Neural progenitor cell (in vitro differentiated cells): ENCODE measurements at regions not wholly inside any gene's neighbourhood (a gene's known extent, or its start where the extent isn't known, plus 50 kb on each side); places are given as distances from the start of the nearest gene placed in this dataset.

Experiments used
- DNase-seq: peaks from one replicate; pipeline ENCODE4 v3.0.0-alpha.2; 2016; ENCODE audit warnings: low spot score
- H2AFZ ChIP-seq: fragments of 200-600 bp; sonication (generic); replicated peaks from 2 replicates; pipeline ENCODE4 v1.6.1; 2016; ENCODE audit warnings: antibody characterized with exemption
- H3F3A ChIP-seq: fragments of 200-600 bp; sonication (generic); 2 replicates; pipeline ENCODE4 v1.6.1; 2016; ENCODE audit warnings: antibody characterized with exemption, low read depth
- H3K27ac ChIP-seq: fragments of 200-600 bp; sonication (generic); 2 replicates; pipeline ENCODE4 v1.5.1; 2016; ENCODE audit warnings: mild to moderate bottlenecking
- H3K27me3 ChIP-seq: fragments of 200-600 bp; sonication (generic); 2 replicates; pipeline ENCODE4 v1.6.1; 2016; ENCODE audit warnings: mild to moderate bottlenecking, moderate library complexity
- H3K36me3 ChIP-seq: fragments of 200-600 bp; sonication (generic); 2 replicates; pipeline ENCODE4 v1.5.1; 2016
- H3K4me1 ChIP-seq: fragments of 200-600 bp; sonication (generic); 2 replicates; pipeline ENCODE4 v1.6.1; 2016; ENCODE audit warnings: mixed run types
- H3K4me2 ChIP-seq: fragments of 200-600 bp; sonication (generic); 2 replicates; pipeline ENCODE4 v1.6.1; 2016
- H3K4me3 ChIP-seq: fragments of 200-600 bp; sonication (generic); 2 replicates; pipeline ENCODE4 v1.5.1; 2016
- H3K79me2 ChIP-seq: fragments of 200-600 bp; sonication (generic); 2 replicates; pipeline ENCODE4 v1.6.1; 2016; ENCODE audit warnings: low read depth
- H3K9ac ChIP-seq: fragments of 200-600 bp; sonication (generic); 2 replicates; pipeline ENCODE4 v1.6.1; 2016
- H3K9me3 ChIP-seq: fragments of 200-600 bp; sonication (generic); 2 replicates; pipeline ENCODE4 v1.5.1; 2016; ENCODE audit warnings: low read depth
- H4K20me1 ChIP-seq: fragments of 200-600 bp; sonication (generic); 2 replicates; pipeline ENCODE4 v1.6.1; 2016; ENCODE audit warnings: low read depth
- H3K27ac Mint-ChIP-seq: 3 replicates; pipeline ENCODE4 v1.8.0; 2021; ENCODE audit warnings: mixed read lengths
- H3K27me3 Mint-ChIP-seq: 2 replicates; pipeline ENCODE4 v1.8.0; 2022; ENCODE audit warnings: low read depth, mild to moderate bottlenecking, inconsistent platforms, moderate library complexity, mixed read lengths; ENCODE audit not compliant: insufficient read depth
- H3K36me3 Mint-ChIP-seq: 3 replicates; pipeline ENCODE4 v1.8.0; 2021; ENCODE audit warnings: mixed read lengths
- H3K4me1 Mint-ChIP-seq: 3 replicates; pipeline ENCODE4 v1.8.0; 2021; ENCODE audit warnings: mixed read lengths
- H3K4me3 Mint-ChIP-seq: 3 replicates; pipeline ENCODE4 v1.8.0; 2021; ENCODE audit warnings: mild to moderate bottlenecking, moderate library complexity, mixed read lengths
- H3K9me3 Mint-ChIP-seq: 3 replicates; pipeline ENCODE4 v1.8.0; 2020; ENCODE audit warnings: mixed read lengths
- EZH2 ChIP-seq: fragments of 200-600 bp; sonication (generic); IDR thresholded peaks from 2 replicates; pipeline ENCODE4 v1.6.1; 2017; ENCODE audit warnings: antibody characterized with exemption, mild to moderate bottlenecking, moderate library complexity
- EZH2phosphoT487 ChIP-seq: fragments of 200-600 bp; sonication (generic); IDR thresholded peaks from 2 replicates; pipeline ENCODE4 v1.6.1; 2017; ENCODE audit warnings: antibody characterized with exemption
- TF ChIP-seq, protein P1 (sequence below): fragments of 200-600 bp; sonication (generic); IDR thresholded peaks from 2 replicates; pipeline ENCODE4 v1.5.1; 2017; ENCODE audit warnings: antibody characterized with exemption, mild to moderate bottlenecking

DNA sequence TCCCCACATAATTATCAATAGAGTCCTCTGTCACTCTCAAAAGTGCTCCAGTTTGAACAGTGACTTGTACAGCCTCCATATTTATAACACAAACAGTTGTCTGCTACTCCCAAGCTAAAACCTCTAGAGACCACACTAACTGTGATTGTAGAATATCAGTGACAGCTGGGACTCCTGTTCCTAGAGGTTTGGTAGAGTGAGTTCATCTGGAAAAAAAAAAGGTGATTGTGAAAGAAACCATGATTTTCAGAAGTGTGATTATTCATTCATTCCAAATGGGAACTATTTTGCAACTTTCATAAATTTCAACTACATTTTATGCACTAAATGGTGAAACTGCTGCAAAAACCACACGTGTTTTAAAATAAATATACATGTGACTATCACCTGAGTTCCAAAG is 128.0 kb upstream of the PLXNC1 start:
- Histone ChIP-seq H3K4me2 (no peak overlapping the region), H3K4me3 (no peak overlapping the region), H3K4me1 (no peaks in the 10 kb centered on the region), H3F3A (no peaks in the 10 kb centered on the region), H2AFZ (no peak overlapping the region), H3K9ac (no peak overlapping the region), H3K79me2 (no peaks in the 10 kb centered on the region), H4K20me1 (no peaks in the 10 kb centered on the region), H3K27me3 (no peaks in the 10 kb centered on the region), H3K27ac (no peak overlapping the region), H3K9me3 (peaks cover 13% of the 10 kb centered on the region), H3K36me3 (peaks cover 4% of the 10 kb centered on the region)
- TF ChIP-seq, protein P1, sequence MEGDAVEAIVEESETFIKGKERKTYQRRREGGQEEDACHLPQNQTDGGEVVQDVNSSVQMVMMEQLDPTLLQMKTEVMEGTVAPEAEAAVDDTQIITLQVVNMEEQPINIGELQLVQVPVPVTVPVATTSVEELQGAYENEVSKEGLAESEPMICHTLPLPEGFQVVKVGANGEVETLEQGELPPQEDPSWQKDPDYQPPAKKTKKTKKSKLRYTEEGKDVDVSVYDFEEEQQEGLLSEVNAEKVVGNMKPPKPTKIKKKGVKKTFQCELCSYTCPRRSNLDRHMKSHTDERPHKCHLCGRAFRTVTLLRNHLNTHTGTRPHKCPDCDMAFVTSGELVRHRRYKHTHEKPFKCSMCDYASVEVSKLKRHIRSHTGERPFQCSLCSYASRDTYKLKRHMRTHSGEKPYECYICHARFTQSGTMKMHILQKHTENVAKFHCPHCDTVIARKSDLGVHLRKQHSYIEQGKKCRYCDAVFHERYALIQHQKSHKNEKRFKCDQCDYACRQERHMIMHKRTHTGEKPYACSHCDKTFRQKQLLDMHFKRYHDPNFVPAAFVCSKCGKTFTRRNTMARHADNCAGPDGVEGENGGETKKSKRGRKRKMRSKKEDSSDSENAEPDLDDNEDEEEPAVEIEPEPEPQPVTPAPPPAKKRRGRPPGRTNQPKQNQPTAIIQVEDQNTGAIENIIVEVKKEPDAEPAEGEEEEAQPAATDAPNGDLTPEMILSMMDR = no peak
- no peak for DNase-seq
- peaks cover 3% of the 10 kb centered on the region for H3K36me3 Mint-ChIP-seq
- peaks cover 55% of the 10 kb centered on the region for H3K9me3 Mint-ChIP-seq
- H3K4me3 Mint-ChIP-seq = no peak overlapping the region
- H3K27ac Mint-ChIP-seq = no peak overlapping the region
- H3K4me1 Mint-ChIP-seq = no peaks in the 10 kb centered on the region
- H3K27me3 Mint-ChIP-seq = no peaks in the 10 kb centered on the region

DNA sequence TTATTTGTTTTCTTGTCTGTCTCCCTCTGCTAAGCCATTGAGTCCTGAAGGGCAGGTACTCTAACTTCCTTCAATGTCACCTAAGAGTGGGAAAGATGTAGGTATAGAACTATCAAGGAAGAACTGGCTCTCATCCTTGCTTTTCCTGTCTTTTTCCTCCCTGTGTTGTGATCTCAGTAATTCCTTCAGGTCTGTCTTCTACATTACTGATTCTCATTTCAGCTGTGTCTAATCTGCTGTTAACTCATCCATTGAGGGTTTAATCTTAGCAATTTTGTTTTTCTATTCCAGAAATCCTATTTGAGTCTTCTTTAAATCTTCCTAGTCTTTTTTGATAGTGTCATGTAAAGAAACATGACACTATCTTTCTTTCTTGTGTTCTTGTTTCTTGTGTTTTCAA is 124.5 kb upstream of the PLXNC1 start:
- Mint-ChIP-seq H3K27me3 (no peaks in the 10 kb centered on the region), H3K9me3 (peaks cover 30% of the 10 kb centered on the region), H3K4me3 (no peak overlapping the region), H3K4me1 (peaks cover 10% of the 10 kb centered on the region), H3K27ac (no peak overlapping the region), H3K36me3 (no peaks in the 10 kb centered on the region)
- Histone ChIP-seq H4K20me1 (no peaks in the 10 kb centered on the region), H3K36me3 (peaks cover 4% of the 10 kb centered on the region), H3K79me2 (no peaks in the 10 kb centered on the region), H3K27me3 (no peaks in the 10 kb centered on the region), H3K9ac (no peak overlapping the region), H3F3A (no peaks in the 10 kb centered on the region), H3K4me1 (peaks cover 14% of the 10 kb centered on the region), H3K27ac (no peak overlapping the region), H3K4me2 (no peak overlapping the region), H3K4me3 (no peak overlapping the region), H2AFZ (no peak overlapping the region), H3K9me3 (peaks cover 8% of the 10 kb centered on the region)
- TF ChIP-seq, protein P1 = no peak
- TF ChIP-seq EZH2 (no peak), EZH2phosphoT487 (no peak)
- no peak for DNase-seq

DNA sequence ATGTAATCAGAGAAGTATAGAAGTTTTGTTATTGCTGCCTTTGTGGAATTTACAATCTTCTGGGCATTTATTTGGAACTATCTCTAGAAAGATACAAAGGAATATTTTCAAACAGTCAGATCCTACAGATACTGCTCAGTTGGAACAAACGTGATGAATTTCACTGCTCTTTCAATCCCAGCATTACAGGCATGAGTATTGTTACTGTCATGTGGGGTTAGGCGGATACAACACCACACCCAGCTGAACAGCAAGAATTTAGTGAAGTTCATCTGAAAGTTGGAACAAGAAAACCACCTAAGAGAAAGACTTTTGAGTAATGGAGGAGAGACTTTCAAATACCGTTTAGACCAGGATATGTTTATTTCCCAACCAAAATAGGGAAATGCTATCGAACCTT is 123.3 kb upstream of the PLXNC1 start:
- H3K27me3 ChIP-seq = no peaks in the 10 kb centered on the region
- H2AFZ ChIP-seq = no peak overlapping the region
- no peak overlapping the region for H3K4me2 ChIP-seq
- H3K4me3 ChIP-seq = no peak overlapping the region
- no peaks in the 10 kb centered on the region for H3F3A ChIP-seq
- Mint-ChIP-seq H3K36me3 (no peaks in the 10 kb centered on the region), H3K27ac (no peak overlapping the region), H3K4me3 (no peak overlapping the region), H3K27me3 (no peaks in the 10 kb centered on the region), H3K4me1 (peaks cover 10% of the 10 kb centered on the region), H3K9me3 (peaks cover 24% of the 10 kb centered on the region)
- H3K9me3 ChIP-seq = peaks cover 8% of the 10 kb centered on the region
- no peak for DNase-seq
- H3K27ac ChIP-seq = no peak overlapping the region
- H3K4me1 ChIP-seq = peaks cover 14% of the 10 kb centered on the region
- peaks cover 4% of the 10 kb centered on the region for H3K36me3 ChIP-seq
- no peak overlapping the region for H3K9ac ChIP-seq
- TF ChIP-seq EZH2 (no peak), EZH2phosphoT487 (no peak)
- TF ChIP-seq, protein P1 = no peak
- no peaks in the 10 kb centered on the region for H3K79me2 ChIP-seq
- H4K20me1 ChIP-seq = no peaks in the 10 kb centered on the region

DNA sequence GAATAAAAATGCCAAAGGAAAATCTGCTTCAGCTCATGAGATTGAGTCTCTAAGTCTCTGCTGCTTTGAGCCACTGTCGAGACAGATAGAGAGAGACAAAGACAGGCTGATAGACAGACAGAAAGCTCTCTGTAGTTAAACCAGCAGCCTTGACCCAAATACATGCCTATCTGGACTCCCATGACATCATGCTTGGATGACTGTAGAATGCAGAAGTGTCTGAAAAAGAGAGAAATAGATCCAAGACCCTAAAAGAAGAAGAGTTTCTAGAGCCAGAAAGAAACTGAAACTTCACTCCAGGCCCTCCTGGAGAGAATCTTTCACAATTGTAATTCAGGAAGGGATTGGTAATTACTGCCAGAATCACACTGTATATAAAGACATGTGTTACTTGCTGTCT is 122.6 kb upstream of the PLXNC1 start:
- peaks cover 14% of the 10 kb centered on the region for H3K4me1 ChIP-seq
- no peak for DNase-seq
- no peak overlapping the region for H3K9ac ChIP-seq
- no peak overlapping the region for H3K27ac Mint-ChIP-seq
- H3K9me3 Mint-ChIP-seq = peaks cover 24% of the 10 kb centered on the region
- H3K36me3 ChIP-seq = peaks cover 4% of the 10 kb centered on the region
- no peaks in the 10 kb centered on the region for H3K36me3 Mint-ChIP-seq
- H4K20me1 ChIP-seq = no peaks in the 10 kb centered on the region
- H3K4me1 Mint-ChIP-seq = peaks cover 10% of the 10 kb centered on the region
- TF ChIP-seq EZH2 (no peak), EZH2phosphoT487 (no peak)
- TF ChIP-seq, protein P1 = no peak
- H3F3A ChIP-seq = no peaks in the 10 kb centered on the region
- no peak overlapping the region for H3K4me3 ChIP-seq
- peaks cover 8% of the 10 kb centered on the region for H3K9me3 ChIP-seq
- H3K27me3 Mint-ChIP-seq = no peaks in the 10 kb centered on the region
- no peak overlapping the region for H3K27ac ChIP-seq
- H3K27me3 ChIP-seq = no peaks in the 10 kb centered on the region
- no peak overlapping the region for H3K4me3 Mint-ChIP-seq
- H3K4me2 ChIP-seq = no peak overlapping the region
- no peak overlapping the region for H2AFZ ChIP-seq
- no peaks in the 10 kb centered on the region for H3K79me2 ChIP-seq
